GM04503 (cell line): ENCODE measurements at regions not wholly inside any gene's neighbourhood (a gene's known extent, or its start where the extent isn't known, plus 50 kb on each side); places are given as distances from the start of the nearest gene placed in this dataset.

ENCODE experiments used
- DNase-seq: peaks from one replicate; pipeline ENCODE4 v3.0.0-alpha.2; 2012; ENCODE audit warnings: low read depth

- DNase-seq: no peak
Measured at GRCh38 chr2:236690726-236691125, 121.1 kb downstream of the ACKR3 start.

GRCh38 chr2:236691799-236692167, 122.2 kb downstream of the ACKR3 start:
- no peak for DNase-seq

GRCh38 chr2:236692937-236693336, 123.3 kb downstream of the ACKR3 start:
- no peak for DNase-seq

GRCh38 chr2:236693531-236693930, 123.9 kb downstream of the ACKR3 start:
- DNase-seq: no peak

GRCh38 chr2:236694146-236694888, 124.7 kb downstream of the ACKR3 start:
- no peak for DNase-seq

- no peak for DNase-seq
Measured at GRCh38 chr2:236696834-236697233, 127.2 kb downstream of the ACKR3 start.

- DNase-seq: no peak
Measured at GRCh38 chr2:236698016-236698627, 128.5 kb downstream of the ACKR3 start.

GRCh38 chr2:236700703-236701102, 131.1 kb downstream of the ACKR3 start:
- DNase-seq: no peak

- no peak for DNase-seq
Measured at GRCh38 chr2:236702657-236703372, 133.2 kb downstream of the ACKR3 start.

- DNase-seq: no peak
Measured at GRCh38 chr2:236703373-236703709, 133.7 kb downstream of the ACKR3 start.

- no peak for DNase-seq
Measured at GRCh38 chr2:236703906-236704305, 134.3 kb downstream of the ACKR3 start.

GRCh38 chr2:236704887-236705286, 135.3 kb downstream of the ACKR3 start:
- DNase-seq: no peak

GRCh38 chr2:236705295-236706105, 135.9 kb downstream of the ACKR3 start:
- no peak for DNase-seq

GRCh38 chr2:236706288-236706687, 136.7 kb downstream of the ACKR3 start:
- DNase-seq: no peak

- DNase-seq: no peak
Measured at GRCh38 chr2:236706803-236707202, 137.2 kb downstream of the ACKR3 start.

- no peak for DNase-seq
Measured at GRCh38 chr2:236711440-236711839, 141.8 kb downstream of the ACKR3 start.

GRCh38 chr2:236712304-236712703, 142.7 kb downstream of the ACKR3 start:
- no peak for DNase-seq

GRCh38 chr2:236712961-236713673, 143.5 kb downstream of the ACKR3 start:
- DNase-seq: no peak

GRCh38 chr2:236714080-236714479, 144.5 kb downstream of the ACKR3 start:
- no peak for DNase-seq

- DNase-seq: no peak
Measured at GRCh38 chr2:236715077-236715476, 145.5 kb downstream of the ACKR3 start.

- DNase-seq: no peak
Measured at GRCh38 chr2:236715491-236715961, 145.9 kb downstream of the ACKR3 start.

GRCh38 chr2:236717120-236717519, 147.5 kb downstream of the ACKR3 start:
- DNase-seq: no peak
